GM12872 (cell line): ENCODE measurements at regions not wholly inside any gene's neighbourhood (a gene's known extent, or its start where the extent isn't known, plus 50 kb on each side); places are given as distances from the start of the nearest gene placed in this dataset.

ENCODE experiments used
- CTCF ChIP-seq: IDR thresholded peaks from 3 replicates; pipeline ENCODE4 v1.5.1; 2011; ENCODE audit warnings: low read depth, mild to moderate bottlenecking, low read length, moderate library complexity; ENCODE audit not compliant: insufficient read depth

GRCh38 chr6:91877994-91878393 is 1291.1 kb upstream of the MAP3K7 start:
- no peak for TF ChIP-seq CTCF

DNA sequence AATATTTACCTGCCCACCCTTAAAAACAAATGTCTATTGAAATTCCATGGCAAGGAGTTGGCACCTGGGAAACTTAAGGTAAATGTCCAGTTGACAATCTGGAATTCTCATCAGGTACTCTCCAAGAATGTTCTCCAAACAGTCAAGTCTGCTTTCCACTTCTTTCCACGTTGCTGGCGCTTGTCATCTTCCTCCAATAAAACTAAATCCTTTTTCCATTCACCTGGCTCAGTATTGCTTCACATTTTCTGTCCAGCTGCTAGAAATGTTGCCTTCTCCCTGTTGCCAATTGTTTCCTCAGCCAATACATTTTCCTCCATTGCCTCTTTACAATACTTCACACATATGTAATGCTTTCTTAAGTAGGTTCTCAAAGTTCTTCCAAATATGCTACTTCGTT is 1288.1 kb upstream of the MAP3K7 start:
- no peak for TF ChIP-seq CTCF

DNA sequence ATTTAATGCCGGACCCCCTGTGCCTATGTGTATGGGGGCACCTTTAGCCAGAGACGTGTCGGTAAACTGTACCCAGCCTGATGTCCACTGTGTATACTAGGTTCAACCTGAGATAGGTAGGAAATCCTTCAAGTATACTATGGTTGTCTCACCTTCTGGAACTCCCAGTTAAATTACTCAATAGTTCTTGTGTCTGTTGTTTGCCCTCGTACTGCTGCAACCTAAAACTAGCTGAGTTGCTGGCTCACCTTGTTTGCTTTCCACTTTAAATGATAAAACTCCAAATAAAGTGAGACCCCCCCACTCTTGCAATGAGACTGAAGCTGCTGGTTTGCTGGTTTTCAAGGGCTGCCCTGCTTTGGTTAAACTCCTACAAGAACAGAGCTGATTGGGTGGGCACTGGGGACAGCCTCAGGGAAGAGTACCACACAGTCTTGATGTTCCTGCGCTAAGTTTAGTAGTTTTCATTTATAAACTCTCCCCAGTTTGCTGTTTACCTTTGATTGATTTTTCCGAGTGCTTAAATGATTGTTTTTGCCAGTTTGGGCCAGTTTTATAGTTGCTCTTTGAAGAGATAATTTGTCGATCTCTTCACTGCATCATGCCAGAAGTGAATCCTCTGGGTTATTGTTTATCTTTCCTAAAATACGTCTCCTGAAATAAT is 1281.8 kb upstream of the MAP3K7 start:
- TF ChIP-seq CTCF = no peak

DNA sequence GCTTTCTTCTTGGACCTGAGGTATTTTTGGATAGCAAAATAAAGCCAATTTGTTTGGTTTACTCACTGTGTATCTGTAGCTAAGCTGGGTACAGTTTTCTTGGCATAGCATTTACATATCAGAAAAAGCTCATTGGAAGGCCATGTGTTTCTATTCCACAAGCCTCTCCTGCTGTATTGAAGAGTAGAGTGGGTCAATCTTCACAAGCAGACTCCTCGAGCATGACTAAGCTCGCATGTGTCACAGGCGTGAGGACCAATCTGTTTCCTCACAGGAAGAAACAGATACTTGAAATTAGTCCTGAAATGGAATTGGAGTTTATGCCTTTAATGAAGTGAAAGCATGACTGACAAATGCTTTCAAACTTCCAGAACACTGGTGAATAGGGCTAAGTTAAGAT is 1279.0 kb upstream of the MAP3K7 start:
- no peak for TF ChIP-seq CTCF

DNA sequence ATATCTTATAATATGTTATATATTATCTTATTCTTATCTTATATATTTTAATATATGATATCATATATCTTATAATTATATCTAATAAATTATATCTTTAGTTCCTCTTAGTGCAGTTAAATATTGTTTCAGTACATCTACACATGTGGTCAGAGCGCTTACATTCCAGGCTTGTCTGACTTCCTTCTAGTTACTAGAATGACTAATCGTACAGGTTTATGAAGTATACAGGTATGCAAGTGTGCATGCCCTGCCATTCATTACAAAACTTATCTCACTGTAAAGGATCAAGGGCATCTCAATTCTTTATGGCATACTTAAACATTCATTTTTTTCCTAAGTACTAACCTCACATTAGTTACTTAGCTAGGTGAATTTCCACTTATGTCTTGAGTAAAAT is 1278.0 kb upstream of the MAP3K7 start:
- TF ChIP-seq CTCF = no peak

DNA sequence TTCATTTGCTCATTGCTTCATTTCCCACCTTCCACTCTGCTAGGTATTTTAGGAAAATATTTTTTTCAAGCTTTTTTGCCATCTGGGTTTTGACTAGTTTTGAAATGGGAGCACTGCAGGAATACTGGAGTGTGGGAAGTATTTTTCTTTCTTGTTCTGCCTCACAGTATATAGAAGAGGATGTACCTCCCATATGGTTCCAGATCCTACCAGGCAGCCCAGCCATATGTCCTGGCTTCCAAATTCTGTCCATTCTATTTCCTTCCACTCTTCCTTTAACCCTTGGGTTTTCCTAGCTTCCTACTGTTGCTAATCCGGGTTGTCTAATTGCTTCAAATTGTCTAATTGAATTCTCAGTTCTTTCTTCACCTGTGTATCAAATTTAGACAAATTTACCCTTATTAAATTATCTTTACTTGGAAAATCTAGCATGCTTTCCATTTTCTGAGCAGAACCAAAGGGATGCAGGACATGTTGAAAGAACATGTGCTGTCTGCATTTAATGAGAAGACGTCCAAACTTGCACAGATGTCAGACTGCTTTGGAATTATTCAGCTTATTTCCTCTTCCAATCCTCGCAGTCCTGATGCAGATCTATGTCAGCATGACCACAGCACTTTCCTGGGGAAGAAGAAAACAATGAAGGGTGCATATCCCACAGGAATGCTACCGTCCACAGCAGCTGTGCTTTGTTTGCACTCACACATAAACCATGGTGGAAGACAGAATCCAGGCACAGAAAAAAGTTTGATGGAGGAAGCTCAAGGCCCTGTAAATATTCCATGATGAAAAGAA is 1273.9 kb upstream of the MAP3K7 start:
- no peak for TF ChIP-seq CTCF

- no peak for TF ChIP-seq CTCF
Measured at GRCh38 chr6:91852252-91852651, 1265.4 kb upstream of the MAP3K7 start.
